GM23338 (cell line): ENCODE measurements at regions not wholly inside any gene's neighbourhood (a gene's known extent, or its start where the extent isn't known, plus 50 kb on each side); places are given as distances from the start of the nearest gene placed in this dataset.

Source experiments
- ATAC-seq: fragments of 200-7000 bp; cut with Tn5 transposase; 3 replicates; pipeline ENCODE4 v1.9.1; 2020
- DNase-seq: peaks from one replicate; pipeline ENCODE4 v3.0.0-alpha.2; 2015; ENCODE audit warnings: low spot score
- H2AFZ ChIP-seq: fragments of 200-600 bp; sonication (generic); 2 replicates; pipeline ENCODE4 v1.8.0; 2016; ENCODE audit warnings: antibody characterized with exemption, mild to moderate bottlenecking, moderate library complexity
- H3F3A ChIP-seq: fragments of 200-600 bp; sonication (generic); replicated peaks from 2 replicates; pipeline ENCODE4 v1.8.0; 2017; ENCODE audit warnings: antibody characterized with exemption, mixed run types, low read depth
- H3K27ac ChIP-seq: fragments of 200-600 bp; sonication (generic); 2 replicates; pipeline ENCODE4 v1.6.1; 2016; ENCODE audit warnings: low read depth
- H3K27me3 ChIP-seq: fragments of 200-600 bp; sonication (generic); 2 replicates; pipeline ENCODE4 v1.8.0; 2016; ENCODE audit warnings: mild to moderate bottlenecking, mixed run types, moderate library complexity; ENCODE audit not compliant: insufficient read depth
- H3K36me3 ChIP-seq: fragments of 200-600 bp; sonication (generic); 2 replicates; pipeline ENCODE4 v1.8.0; 2016; ENCODE audit warnings: mild to moderate bottlenecking; ENCODE audit not compliant: insufficient read depth
- H3K4me1 ChIP-seq: fragments of 200-600 bp; sonication (generic); 2 replicates; pipeline ENCODE4 v1.8.0; 2016; ENCODE audit warnings: mild to moderate bottlenecking, moderate library complexity; ENCODE audit not compliant: insufficient read depth
- H3K4me2 ChIP-seq: fragments of 200-600 bp; sonication (generic); 2 replicates; pipeline ENCODE4 v1.7.1; 2017; ENCODE audit warnings: mixed run types
- H3K4me3 ChIP-seq: fragments of 200-600 bp; sonication (generic); 2 replicates; pipeline ENCODE4 v1.6.1; 2016; ENCODE audit warnings: mixed run types
- H3K79me2 ChIP-seq: fragments of 200-600 bp; sonication (generic); replicated peaks from 2 replicates; pipeline ENCODE4 v1.8.0; 2017; ENCODE audit warnings: mild to moderate bottlenecking; ENCODE audit not compliant: insufficient read depth
- H3K9me2 ChIP-seq: fragments of 200-600 bp; sonication (generic); 2 replicates; pipeline ENCODE4 v1.8.0; 2017; ENCODE audit not compliant: insufficient read depth
- H4K20me1 ChIP-seq: fragments of 200-600 bp; sonication (generic); replicated peaks from 2 replicates; pipeline ENCODE4 v1.8.0; 2017; ENCODE audit warnings: mild to moderate bottlenecking; ENCODE audit not compliant: insufficient read depth
- H3K27ac Mint-ChIP-seq: 2 replicates; pipeline ENCODE4 v1.8.0; 2020; ENCODE audit warnings: inconsistent platforms, mild to moderate bottlenecking, moderate library complexity, mixed read lengths
- H3K27me3 Mint-ChIP-seq: 3 replicates; pipeline ENCODE4 v1.8.0; 2022; ENCODE audit warnings: low read depth, mild to moderate bottlenecking, moderate library complexity, mixed read lengths, inconsistent platforms; ENCODE audit not compliant: insufficient read depth, poor library complexity
- H3K36me3 Mint-ChIP-seq: 3 replicates; pipeline ENCODE4 v1.8.0; 2021; ENCODE audit warnings: low read depth, mild to moderate bottlenecking, inconsistent platforms, moderate library complexity, mixed read lengths
- H3K4me1 Mint-ChIP-seq: 3 replicates; pipeline ENCODE4 v1.8.0; 2020; ENCODE audit warnings: mild to moderate bottlenecking, inconsistent platforms, mixed read lengths
- H3K4me3 Mint-ChIP-seq: 3 replicates; pipeline ENCODE4 v1.8.0; 2021; ENCODE audit warnings: moderate library complexity, mild to moderate bottlenecking, inconsistent platforms, mixed read lengths
- H3K9me3 Mint-ChIP-seq: 3 replicates; pipeline ENCODE4 v1.8.0; 2020; ENCODE audit warnings: moderate library complexity, mild to moderate bottlenecking, inconsistent platforms, mixed read lengths
- CTCF ChIP-seq, 2 experiments: fragments of 200-600 bp in 1 of 2; sonication (generic) in 1 of 2; conservative IDR thresholded peaks; 2 replicates each; pipeline versions ENCODE4 v1.5.1 to v1.6.1; 2016 to 2017; ENCODE audit warnings: antibody characterized with exemption in 2 of 2, low read depth in 2 of 2, mild to moderate bottlenecking in 2 of 2, moderate library complexity in 1 of 2
- EZH2phosphoT487 ChIP-seq: fragments of 200-600 bp; sonication (generic); IDR thresholded peaks from one replicate; pipeline ENCODE4 v1.8.1; 2018; ENCODE audit warnings: antibody characterized with exemption; ENCODE audit not compliant: unreplicated experiment
- NANOG ChIP-seq: IDR thresholded peaks from 2 replicates; pipeline ENCODE4 v1.6.1; 2016; ENCODE audit warnings: antibody characterized with exemption, borderline replicate concordance
- STAT1 ChIP-seq: IDR thresholded peaks from one replicate; pipeline ENCODE4 v1.6.1; 2016; ENCODE audit warnings: antibody characterized with exemption; ENCODE audit not compliant: unreplicated experiment
- ZNF114 ChIP-seq: fragments of 250-450 bp; sonication (Bioruptor Pico); IDR thresholded peaks from 2 replicates; pipeline ENCODE4 v1.5.0; 2020; ENCODE audit warnings: mild to moderate bottlenecking, moderate library complexity
- TF ChIP-seq, protein P1 (sequence below): fragments of 250-450 bp; sonication (Bioruptor Pico); IDR thresholded peaks from 2 replicates; pipeline ENCODE4 v1.5.0; 2020; ENCODE audit warnings: mild to moderate bottlenecking, moderate library complexity

- H3K4me3 Mint-ChIP-seq, result no peak overlapping the region
- peak overlapping the region; percentile 78 for H3K27ac Mint-ChIP-seq
- no peaks in the 10 kb centered on the region for H3K36me3 ChIP-seq
- ATAC-seq (peak; percentile 94), DNase-seq (peak; percentile 74)
- H3K4me1 ChIP-seq, result peaks cover 20% of the 10 kb centered on the region
- TF ChIP-seq, protein P1, sequence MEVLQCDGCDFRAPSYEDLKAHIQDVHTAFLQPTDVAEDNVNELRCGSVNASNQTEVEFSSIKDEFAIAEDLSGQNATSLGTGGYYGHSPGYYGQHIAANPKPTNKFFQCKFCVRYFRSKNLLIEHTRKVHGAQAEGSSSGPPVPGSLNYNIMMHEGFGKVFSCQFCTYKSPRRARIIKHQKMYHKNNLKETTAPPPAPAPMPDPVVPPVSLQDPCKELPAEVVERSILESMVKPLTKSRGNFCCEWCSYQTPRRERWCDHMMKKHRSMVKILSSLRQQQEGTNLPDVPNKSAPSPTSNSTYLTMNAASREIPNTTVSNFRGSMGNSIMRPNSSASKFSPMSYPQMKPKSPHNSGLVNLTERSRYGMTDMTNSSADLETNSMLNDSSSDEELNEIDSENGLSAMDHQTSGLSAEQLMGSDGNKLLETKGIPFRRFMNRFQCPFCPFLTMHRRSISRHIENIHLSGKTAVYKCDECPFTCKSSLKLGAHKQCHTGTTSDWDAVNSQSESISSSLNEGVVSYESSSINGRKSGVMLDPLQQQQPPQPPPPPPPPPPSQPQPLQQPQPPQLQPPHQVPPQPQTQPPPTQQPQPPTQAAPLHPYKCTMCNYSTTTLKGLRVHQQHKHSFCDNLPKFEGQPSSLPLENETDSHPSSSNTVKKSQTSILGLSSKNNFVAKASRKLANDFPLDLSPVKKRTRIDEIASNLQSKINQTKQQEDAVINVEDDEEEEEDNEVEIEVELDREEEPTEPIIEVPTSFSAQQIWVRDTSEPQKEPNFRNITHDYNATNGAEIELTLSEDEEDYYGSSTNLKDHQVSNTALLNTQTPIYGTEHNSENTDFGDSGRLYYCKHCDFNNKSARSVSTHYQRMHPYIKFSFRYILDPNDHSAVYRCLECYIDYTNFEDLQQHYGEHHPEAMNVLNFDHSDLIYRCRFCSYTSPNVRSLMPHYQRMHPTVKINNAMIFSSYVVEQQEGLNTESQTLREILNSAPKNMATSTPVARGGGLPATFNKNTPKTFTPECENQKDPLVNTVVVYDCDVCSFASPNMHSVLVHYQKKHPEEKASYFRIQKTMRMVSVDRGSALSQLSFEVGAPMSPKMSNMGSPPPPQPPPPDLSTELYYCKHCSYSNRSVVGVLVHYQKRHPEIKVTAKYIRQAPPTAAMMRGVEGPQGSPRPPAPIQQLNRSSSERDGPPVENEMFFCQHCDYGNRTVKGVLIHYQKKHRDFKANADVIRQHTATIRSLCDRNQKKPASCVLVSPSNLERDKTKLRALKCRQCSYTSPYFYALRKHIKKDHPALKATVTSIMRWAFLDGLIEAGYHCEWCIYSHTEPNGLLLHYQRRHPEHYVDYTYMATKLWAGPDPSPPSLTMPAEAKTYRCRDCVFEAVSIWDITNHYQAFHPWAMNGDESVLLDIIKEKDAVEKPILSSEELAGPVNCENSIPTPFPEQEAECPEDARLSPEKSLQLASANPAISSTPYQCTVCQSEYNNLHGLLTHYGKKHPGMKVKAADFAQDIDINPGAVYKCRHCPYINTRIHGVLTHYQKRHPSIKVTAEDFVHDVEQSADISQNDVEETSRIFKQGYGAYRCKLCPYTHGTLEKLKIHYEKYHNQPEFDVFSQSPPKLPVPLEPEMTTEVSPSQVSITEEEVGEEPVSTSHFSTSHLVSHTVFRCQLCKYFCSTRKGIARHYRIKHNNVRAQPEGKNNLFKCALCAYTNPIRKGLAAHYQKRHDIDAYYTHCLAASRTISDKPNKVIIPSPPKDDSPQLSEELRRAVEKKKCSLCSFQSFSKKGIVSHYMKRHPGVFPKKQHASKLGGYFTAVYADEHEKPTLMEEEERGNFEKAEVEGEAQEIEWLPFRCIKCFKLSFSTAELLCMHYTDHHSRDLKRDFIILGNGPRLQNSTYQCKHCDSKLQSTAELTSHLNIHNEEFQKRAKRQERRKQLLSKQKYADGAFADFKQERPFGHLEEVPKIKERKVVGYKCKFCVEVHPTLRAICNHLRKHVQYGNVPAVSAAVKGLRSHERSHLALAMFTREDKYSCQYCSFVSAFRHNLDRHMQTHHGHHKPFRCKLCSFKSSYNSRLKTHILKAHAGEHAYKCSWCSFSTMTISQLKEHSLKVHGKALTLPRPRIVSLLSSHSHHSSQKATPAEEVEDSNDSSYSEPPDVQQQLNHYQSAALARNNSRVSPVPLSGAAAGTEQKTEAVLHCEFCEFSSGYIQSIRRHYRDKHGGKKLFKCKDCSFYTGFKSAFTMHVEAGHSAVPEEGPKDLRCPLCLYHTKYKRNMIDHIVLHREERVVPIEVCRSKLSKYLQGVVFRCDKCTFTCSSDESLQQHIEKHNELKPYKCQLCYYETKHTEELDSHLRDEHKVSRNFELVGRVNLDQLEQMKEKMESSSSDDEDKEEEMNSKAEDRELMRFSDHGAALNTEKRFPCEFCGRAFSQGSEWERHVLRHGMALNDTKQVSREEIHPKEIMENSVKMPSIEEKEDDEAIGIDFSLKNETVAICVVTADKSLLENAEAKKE (CRISPR knock-in tag), result peak; percentile 99
- TF ChIP-seq STAT1, result no peak
- TF ChIP-seq ZNF114 (CRISPR knock-in tag), result no peak
- peak in 1 of 2 experiments; percentile 42; a peak in 2 of 4 replicates for TF ChIP-seq CTCF (conservative IDR thresholded peaks at IDR 0.05; ENCODE audit: low read depth in 2 of 2)
- TF ChIP-seq EZH2phosphoT487, result no peak
- no peak for TF ChIP-seq NANOG
- no peaks in the 10 kb centered on the region for H3K27me3 ChIP-seq
- no peaks in the 10 kb centered on the region for H3F3A ChIP-seq
- H3K79me2 ChIP-seq, result no peaks in the 10 kb centered on the region
- H4K20me1 ChIP-seq, result no peaks in the 10 kb centered on the region
- H3K9me2 ChIP-seq, result 0 out of 2 replicates have a peak, but pooled peaks cover 7% of the 10 kb centered on the region
- H3K36me3 Mint-ChIP-seq, result peaks cover 25% of the 10 kb centered on the region
- no peaks in the 10 kb centered on the region for H3K27me3 Mint-ChIP-seq
- no peak overlapping the region for H2AFZ ChIP-seq
- no peak overlapping the region for H3K4me3 ChIP-seq
- H3K9me3 Mint-ChIP-seq, result peaks cover 9% of the 10 kb centered on the region
- peak overlapping the region; percentile 28 for H3K27ac ChIP-seq
- peaks cover 27% of the 10 kb centered on the region for H3K4me1 Mint-ChIP-seq
- H3K4me2 ChIP-seq, result 0 out of 2 replicates have a peak overlapping the region, but pooled peaks have one; percentile 35
Measured at GRCh38 chr6:76684875-76685274, 612.4 kb upstream of the IMPG1 start.
